ENCODE measurements at regions not wholly inside any gene's neighbourhood (a gene's known extent, or its start where the extent isn't known, plus 50 kb on each side); places are given as distances from the start of the nearest gene placed in this dataset.
"Not testable (repeated sequence)": the region's sequence is repeated elsewhere in the genome, so short reads cannot be mapped to it uniquely, and the experiment has no call there.

DNA sequence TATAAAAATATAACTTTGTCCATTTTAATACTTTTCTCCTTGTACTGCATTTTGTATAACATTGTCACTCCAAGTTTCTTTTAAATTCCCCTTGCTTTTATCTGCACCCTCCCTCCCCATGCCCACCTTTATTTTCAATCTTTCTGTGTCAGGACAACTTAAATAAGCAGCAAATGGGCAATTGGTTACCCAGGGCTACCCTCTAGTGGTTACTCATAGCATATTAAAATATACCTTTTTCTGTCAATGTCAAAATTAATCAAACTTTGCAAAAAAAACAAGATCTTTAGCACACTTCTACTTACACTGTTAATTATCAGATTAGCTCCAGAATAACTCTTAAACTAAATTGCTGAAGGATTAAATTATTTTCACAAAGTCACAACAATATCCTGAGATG lies 2334.6 kb downstream of the EPHA3 start:
- not testable (repeated sequence) for BruUV-seq (replicated peaks)

DNA sequence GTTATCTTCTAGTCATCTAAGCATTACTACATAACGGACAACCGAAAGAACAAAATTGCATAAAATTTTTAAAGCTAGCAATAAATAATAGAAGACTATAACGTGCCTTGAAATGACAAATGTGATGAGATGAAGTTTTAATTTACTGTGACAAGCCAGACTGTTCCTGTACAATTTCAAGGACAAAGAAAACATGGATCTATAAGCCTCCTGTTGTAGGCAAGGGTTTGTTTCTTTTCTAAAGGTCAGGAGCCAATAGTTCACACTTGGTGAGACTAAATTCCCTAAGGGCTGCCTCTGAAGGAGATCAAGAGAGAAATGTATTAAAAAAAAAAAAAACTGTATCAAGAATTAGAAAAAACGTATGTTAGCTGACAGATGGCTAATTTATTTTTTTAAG lies 2335.1 kb downstream of the EPHA3 start:
- H3K79me2 ChIP-seq (ENCODE audit: insufficient read depth, low read depth, low read length); CTCF ChIA-PET (ENCODE audit: unreplicated experiment); H3K4me3 ChIP-seq (ENCODE audit: low read depth, low read length, poor library complexity, severe bottlenecking); POLR2A ChIA-PET; H3K4me2 ChIP-seq (ENCODE audit: low read length); H3K9me2 ChIP-seq (ENCODE audit: insufficient read depth, low read length); H4K20me1 ChIP-seq (ENCODE audit: insufficient read depth, low read length); intact Hi-C loops (cut with micrococcal nuclease; ENCODE audit: unreplicated experiment); H3K36me3 ChIP-seq (ENCODE audit: insufficient read depth, low read length); H3K9me3 ChIP-seq (ENCODE audit: low read length); DNase-seq (ENCODE audit: low spot score); H3K27ac ChIP-seq (ENCODE audit: low read depth, low read length, poor library complexity, severe bottlenecking); H3K4me1 ChIP-seq (ENCODE audit: insufficient read depth, low read length, poor library complexity, severe bottlenecking); BruUV-seq (replicated peaks); H2AFZ ChIP-seq (ENCODE audit: low read length): not testable (repeated sequence)

More for the DNA sequence above, 2334.6 kb downstream of the EPHA3 start:
- H3K4me2 ChIP-seq (ENCODE audit: low read length); H3K9me3 ChIP-seq (ENCODE audit: low read length); intact Hi-C loops (cut with micrococcal nuclease; ENCODE audit: unreplicated experiment); H3K9me2 ChIP-seq (ENCODE audit: insufficient read depth, low read length); H3K4me1 ChIP-seq (ENCODE audit: insufficient read depth, low read length, poor library complexity, severe bottlenecking); POLR2A ChIA-PET; H3K27ac ChIP-seq (ENCODE audit: low read depth, low read length, poor library complexity, severe bottlenecking); H3K36me3 ChIP-seq (ENCODE audit: insufficient read depth, low read length); H3K79me2 ChIP-seq (ENCODE audit: insufficient read depth, low read depth, low read length); DNase-seq (ENCODE audit: low spot score); CTCF ChIA-PET (ENCODE audit: unreplicated experiment); H3K4me3 ChIP-seq (ENCODE audit: low read depth, low read length, poor library complexity, severe bottlenecking); H4K20me1 ChIP-seq (ENCODE audit: insufficient read depth, low read length); H2AFZ ChIP-seq (ENCODE audit: low read length): not testable (repeated sequence)
- TF ChIP-seq, protein P1, sequence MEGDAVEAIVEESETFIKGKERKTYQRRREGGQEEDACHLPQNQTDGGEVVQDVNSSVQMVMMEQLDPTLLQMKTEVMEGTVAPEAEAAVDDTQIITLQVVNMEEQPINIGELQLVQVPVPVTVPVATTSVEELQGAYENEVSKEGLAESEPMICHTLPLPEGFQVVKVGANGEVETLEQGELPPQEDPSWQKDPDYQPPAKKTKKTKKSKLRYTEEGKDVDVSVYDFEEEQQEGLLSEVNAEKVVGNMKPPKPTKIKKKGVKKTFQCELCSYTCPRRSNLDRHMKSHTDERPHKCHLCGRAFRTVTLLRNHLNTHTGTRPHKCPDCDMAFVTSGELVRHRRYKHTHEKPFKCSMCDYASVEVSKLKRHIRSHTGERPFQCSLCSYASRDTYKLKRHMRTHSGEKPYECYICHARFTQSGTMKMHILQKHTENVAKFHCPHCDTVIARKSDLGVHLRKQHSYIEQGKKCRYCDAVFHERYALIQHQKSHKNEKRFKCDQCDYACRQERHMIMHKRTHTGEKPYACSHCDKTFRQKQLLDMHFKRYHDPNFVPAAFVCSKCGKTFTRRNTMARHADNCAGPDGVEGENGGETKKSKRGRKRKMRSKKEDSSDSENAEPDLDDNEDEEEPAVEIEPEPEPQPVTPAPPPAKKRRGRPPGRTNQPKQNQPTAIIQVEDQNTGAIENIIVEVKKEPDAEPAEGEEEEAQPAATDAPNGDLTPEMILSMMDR (conservative IDR thresholded peaks at IDR 0.05; ENCODE audit: low read length) = peak; percentile 19; the same call in 1 of the 2 replicates

DNA sequence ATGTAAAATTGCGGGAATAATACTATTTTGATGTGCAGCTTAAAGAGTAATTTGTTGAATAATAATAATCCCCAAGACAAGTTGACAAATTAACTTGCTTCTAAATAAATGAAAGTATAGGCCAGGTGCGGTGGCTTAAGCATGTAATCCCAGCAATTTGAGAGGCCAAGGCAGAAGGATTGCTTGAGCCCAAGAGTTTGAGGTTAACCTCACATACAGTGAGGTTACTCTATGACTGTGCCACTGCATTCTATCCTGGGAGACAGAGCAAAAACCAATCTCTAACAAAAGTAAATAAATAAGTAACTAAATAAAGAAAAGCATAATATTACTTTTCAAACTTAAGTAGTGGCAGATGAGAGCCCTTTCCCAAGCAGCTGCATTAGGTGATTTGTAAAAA lies 2341.0 kb downstream of the EPHA3 start:
- H3K4me3 ChIP-seq (ENCODE audit: low read depth, low read length, poor library complexity, severe bottlenecking); H3K4me2 ChIP-seq (ENCODE audit: low read length); DNase-seq (ENCODE audit: low spot score); H3K9me3 ChIP-seq (ENCODE audit: low read length); POLR2A ChIA-PET; CTCF ChIA-PET (ENCODE audit: unreplicated experiment); H3K9me2 ChIP-seq (ENCODE audit: insufficient read depth, low read length); H3K79me2 ChIP-seq (ENCODE audit: insufficient read depth, low read depth, low read length); H3K27ac ChIP-seq (ENCODE audit: low read depth, low read length, poor library complexity, severe bottlenecking); H4K20me1 ChIP-seq (ENCODE audit: insufficient read depth, low read length); H3K4me1 ChIP-seq (ENCODE audit: insufficient read depth, low read length, poor library complexity, severe bottlenecking); H3K36me3 ChIP-seq (ENCODE audit: insufficient read depth, low read length); H2AFZ ChIP-seq (ENCODE audit: low read length); intact Hi-C loops (cut with micrococcal nuclease; ENCODE audit: unreplicated experiment); BruUV-seq (replicated peaks): not testable (repeated sequence)

DNA sequence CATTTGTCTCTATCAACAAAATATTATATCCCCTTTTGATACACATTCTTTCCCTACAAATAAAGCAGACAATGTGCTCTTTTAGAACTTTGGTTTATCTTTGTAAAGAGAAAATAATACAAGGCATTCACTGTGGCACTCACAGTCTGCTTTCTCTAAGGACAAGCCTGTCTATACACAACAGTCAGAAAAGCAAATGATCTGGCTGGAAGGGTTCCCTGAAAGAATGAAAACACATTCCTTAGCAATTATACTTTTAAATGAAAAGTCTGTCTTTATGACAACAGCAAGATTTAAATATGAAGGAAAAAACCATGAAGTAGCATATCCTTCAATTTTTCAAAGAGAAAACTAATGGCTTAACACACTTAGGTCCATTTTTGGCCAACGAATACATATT lies 2359.1 kb downstream of the EPHA3 start:
- H3K9me3 ChIP-seq (ENCODE audit: low read length); CTCF ChIA-PET (ENCODE audit: unreplicated experiment); H3K9me2 ChIP-seq (ENCODE audit: insufficient read depth, low read length); H2AFZ ChIP-seq (ENCODE audit: low read length); H3K4me2 ChIP-seq (ENCODE audit: low read length); DNase-seq (ENCODE audit: low spot score); intact Hi-C loops (cut with micrococcal nuclease; ENCODE audit: unreplicated experiment); BruUV-seq (replicated peaks); H3K36me3 ChIP-seq (ENCODE audit: insufficient read depth, low read length); H3K27ac ChIP-seq (ENCODE audit: low read depth, low read length, poor library complexity, severe bottlenecking); H3K79me2 ChIP-seq (ENCODE audit: insufficient read depth, low read depth, low read length); H4K20me1 ChIP-seq (ENCODE audit: insufficient read depth, low read length); POLR2A ChIA-PET; H3K4me1 ChIP-seq (ENCODE audit: insufficient read depth, low read length, poor library complexity, severe bottlenecking); H3K4me3 ChIP-seq (ENCODE audit: low read depth, low read length, poor library complexity, severe bottlenecking): not testable (repeated sequence)

DNA sequence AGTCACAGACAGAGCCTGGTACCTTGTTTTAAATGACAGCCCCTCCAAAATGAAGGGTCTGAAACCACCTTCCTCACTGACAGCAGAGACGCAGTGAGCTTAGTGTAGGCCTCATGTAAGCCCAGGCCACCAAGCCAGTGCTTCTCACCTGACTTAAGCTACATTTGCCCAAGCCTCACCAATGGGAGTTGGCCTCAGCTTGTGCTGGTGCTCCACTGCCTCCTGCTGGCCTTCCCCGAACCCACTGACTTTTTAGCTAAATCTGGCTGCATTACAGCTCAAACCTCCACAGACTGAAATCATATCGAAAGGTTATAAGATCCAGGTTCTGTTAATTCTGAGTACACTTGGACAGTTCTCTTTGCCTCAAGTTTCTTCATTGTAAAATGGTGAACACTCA lies 2361.8 kb downstream of the EPHA3 start:
- H2AFZ ChIP-seq (ENCODE audit: low read length); H3K79me2 ChIP-seq (ENCODE audit: insufficient read depth, low read depth, low read length); H3K36me3 ChIP-seq (ENCODE audit: insufficient read depth, low read length); H3K27ac ChIP-seq (ENCODE audit: low read depth, low read length, poor library complexity, severe bottlenecking); BruUV-seq (replicated peaks); CTCF ChIA-PET (ENCODE audit: unreplicated experiment); H3K9me3 ChIP-seq (ENCODE audit: low read length); H3K4me2 ChIP-seq (ENCODE audit: low read length); H3K4me3 ChIP-seq (ENCODE audit: low read depth, low read length, poor library complexity, severe bottlenecking); POLR2A ChIA-PET; intact Hi-C loops (cut with micrococcal nuclease; ENCODE audit: unreplicated experiment); H3K4me1 ChIP-seq (ENCODE audit: insufficient read depth, low read length, poor library complexity, severe bottlenecking); H3K9me2 ChIP-seq (ENCODE audit: insufficient read depth, low read length); DNase-seq (ENCODE audit: low spot score); H4K20me1 ChIP-seq (ENCODE audit: insufficient read depth, low read length): not testable (repeated sequence)

DNA sequence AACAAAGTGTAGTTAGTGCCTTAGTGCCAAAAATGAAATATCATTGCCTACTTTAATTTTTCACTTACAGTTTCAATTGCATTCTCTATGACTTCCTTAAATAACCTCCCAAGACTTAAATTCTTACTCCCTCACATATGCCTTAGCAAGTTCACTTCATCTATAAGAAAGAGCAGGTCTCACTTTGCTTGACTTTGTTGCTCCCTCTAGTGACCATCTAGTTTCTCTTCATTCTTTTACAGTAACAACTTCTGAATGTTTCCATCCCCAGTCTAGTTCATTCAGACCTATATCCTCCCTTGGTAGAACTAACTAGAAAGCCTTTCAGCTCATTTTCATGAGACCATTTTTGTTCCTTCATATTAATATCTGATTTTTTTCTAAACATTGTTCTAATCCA lies 2377.6 kb downstream of the EPHA3 start:
- CTCF ChIA-PET (ENCODE audit: unreplicated experiment); H3K4me1 ChIP-seq (ENCODE audit: insufficient read depth, low read length, poor library complexity, severe bottlenecking); intact Hi-C loops (cut with micrococcal nuclease; ENCODE audit: unreplicated experiment); BruUV-seq (replicated peaks); H3K36me3 ChIP-seq (ENCODE audit: insufficient read depth, low read length); H3K27ac ChIP-seq (ENCODE audit: low read depth, low read length, poor library complexity, severe bottlenecking); H3K9me3 ChIP-seq (ENCODE audit: low read length); H4K20me1 ChIP-seq (ENCODE audit: insufficient read depth, low read length); H2AFZ ChIP-seq (ENCODE audit: low read length); H3K9me2 ChIP-seq (ENCODE audit: insufficient read depth, low read length); DNase-seq (ENCODE audit: low spot score); POLR2A ChIA-PET; H3K4me3 ChIP-seq (ENCODE audit: low read depth, low read length, poor library complexity, severe bottlenecking); H3K4me2 ChIP-seq (ENCODE audit: low read length); H3K79me2 ChIP-seq (ENCODE audit: insufficient read depth, low read depth, low read length): not testable (repeated sequence)

All from OCI-LY7 (cell line).